SIG-M5 (cell line): ENCODE measurements at regions not wholly inside any gene's neighbourhood (a gene's known extent, or its start where the extent isn't known, plus 50 kb on each side); places are given as distances from the start of the nearest gene placed in this dataset.
"Not testable (repeated sequence)": the region's sequence is repeated elsewhere in the genome, so short reads cannot be mapped to it uniquely, and the experiment has no call there.

ENCODE experiments used
- DNase-seq: peaks from one replicate; lab custom pipeline; 2025; lab: John Stamatoyannopoulos, UW

DNA sequence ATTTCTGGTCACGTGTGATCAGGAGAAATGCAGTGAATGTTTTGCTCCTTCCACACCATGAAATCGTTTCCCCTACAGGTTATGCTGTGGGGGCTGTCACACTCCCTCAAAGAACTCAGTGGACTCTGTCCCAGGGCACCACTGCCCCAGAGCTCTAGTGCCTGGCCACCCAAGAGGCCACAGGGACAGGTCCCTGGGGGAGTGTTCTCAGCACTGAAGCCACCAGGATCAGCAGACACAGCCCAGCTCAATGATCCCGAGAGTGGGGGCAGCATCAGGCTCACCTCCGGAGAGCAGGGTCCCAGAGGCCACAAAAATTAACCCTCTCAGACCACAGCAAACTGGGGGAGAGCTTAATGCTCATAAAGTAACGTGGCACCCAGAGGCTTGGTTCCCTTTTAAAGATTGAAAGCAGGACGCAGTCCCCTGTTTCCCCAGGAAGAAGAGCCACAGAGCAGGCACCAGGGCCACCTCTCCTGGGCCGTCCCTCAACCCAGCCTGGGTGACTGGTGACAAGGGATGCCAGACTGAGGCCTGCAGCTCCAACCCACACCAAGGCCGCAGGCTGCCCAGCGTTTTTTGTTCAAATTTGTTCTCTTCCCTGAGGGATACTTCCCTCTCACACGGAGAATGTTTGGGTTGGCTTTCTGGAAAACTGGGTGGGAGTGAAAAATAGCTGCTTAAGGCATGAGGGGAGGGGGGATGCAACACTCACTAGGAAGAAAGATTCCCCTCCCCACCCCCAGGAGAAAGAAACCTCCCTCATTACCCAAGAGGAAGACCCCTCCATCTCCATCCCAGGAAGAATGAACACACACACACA is 123.3 kb upstream of the IGF1R start:
- DNase-seq, result no peak

DNA sequence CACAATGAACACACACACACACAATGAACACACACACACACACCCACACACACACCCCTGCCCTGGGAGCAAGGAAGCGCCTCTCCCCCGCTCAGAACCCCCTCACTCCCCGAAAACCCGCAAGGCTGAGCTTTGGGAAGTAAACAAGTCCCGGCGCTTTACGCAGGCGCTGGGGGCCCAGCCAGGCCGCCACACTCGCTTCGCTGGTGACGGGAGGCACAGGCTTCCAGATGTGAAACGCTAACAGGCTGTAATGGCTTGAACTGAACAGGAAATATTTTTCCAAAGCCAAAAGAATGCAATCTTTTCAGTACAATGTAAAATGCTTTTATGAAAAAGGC is 122.7 kb upstream of the IGF1R start:
- no peak for DNase-seq

- no peak for DNase-seq
Observed at GRCh38 chr15:98526094-98526493, 122.2 kb upstream of the IGF1R start.

DNA sequence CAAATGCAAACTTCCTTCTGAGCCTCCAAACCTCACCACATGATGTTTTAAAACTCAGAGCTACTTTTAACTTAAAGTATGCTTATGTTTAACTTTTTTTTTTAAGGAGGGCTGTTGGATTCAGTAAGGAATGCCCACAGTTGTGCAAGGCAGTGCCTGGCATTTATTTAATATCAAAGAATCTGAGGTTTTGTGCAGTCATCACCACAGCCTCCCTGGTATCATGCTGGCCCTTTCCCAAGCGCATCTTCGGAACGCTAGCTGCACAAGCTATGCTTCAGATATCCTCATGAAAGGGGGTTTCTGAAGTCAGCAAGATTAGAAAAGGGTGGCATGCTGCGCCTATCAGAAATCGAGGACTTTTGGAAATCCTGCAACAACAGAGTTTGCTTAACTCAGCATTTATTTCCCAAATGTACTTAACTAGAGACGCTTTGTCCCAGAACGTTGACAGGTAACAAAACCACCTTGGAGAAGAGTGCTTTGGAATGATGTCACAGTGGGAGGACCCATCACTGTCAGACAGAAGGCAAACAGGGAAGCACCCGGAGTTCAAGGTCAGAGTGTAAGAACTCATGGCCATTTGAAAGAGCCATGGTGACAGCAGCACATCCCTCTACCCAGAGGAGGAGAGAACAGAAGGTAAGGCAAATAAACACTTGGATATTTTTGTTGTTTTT is 120.2 kb upstream of the IGF1R start:
- no peak for DNase-seq

DNA sequence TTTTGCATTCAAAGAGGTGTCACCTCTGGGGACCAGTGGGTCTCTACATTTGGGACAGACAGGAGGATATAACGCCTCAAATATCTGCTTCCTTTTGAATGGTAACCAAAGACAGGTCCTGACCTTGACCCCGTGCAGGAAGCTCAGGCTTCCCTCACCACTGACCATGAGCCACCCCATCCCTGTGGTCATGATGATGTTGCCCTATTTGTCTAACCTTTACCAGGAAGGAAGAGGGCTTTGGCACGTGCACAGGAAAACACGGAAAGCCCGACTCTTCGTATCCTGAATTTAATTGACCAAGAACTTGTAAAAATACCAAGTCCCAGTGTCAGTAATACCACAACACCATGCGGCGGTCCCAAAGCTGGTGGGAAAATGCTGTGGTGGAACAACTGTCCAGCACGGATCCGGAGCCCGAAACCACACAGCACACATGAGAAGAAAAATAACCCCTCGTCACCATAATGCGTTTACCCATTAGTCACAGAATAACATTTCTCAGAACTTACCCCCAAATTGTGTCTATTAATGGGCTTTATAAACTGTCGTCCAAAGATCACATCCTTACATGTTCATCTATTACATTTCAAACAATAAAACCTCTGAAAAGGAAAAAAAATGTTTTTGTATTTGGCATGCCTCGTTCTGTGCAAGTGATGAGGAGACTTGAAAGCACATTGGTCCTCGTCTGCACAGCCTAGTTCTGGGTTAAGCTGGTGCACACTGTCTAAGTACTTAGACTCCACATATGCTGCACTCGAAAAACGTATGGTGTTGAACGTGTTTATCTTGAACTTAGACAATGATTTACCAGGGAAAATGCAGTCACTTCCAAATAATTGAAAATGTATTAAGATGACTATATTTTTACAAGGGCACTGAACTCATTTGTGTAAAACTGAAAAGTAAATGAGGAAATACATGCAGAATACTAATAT is 118.9 kb upstream of the IGF1R start:
- DNase-seq, result no peak

- DNase-seq, result no peak
Observed at GRCh38 chr15:98530570-98530969, 117.8 kb upstream of the IGF1R start.

- no peak for DNase-seq
Observed at GRCh38 chr15:98532063-98532462, 116.3 kb upstream of the IGF1R start.

DNA sequence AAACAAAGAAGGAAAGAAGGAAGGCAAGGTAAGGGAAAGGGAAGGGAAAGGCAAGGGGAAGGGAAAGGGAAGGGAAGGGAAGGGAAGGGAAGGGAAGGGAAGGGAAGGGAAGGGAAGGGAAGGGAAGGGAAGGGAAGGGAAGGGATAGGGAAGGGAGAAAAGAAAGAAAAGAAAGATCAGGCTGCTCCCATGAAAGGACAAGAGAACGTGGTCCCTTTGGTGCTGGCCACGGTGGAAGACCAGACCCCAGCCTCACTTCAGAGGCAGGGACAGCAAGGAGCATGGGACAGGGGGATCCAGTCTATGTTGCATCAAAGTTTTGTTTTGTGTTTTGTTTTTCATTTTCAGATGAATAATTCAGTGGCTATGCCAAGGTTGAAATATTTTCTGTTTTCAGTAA is 111.4 kb upstream of the IGF1R start:
- no peak for DNase-seq

GRCh38 chr15:98537516-98538060 is 110.8 kb upstream of the IGF1R start:
- DNase-seq, result no peak

- no peak for DNase-seq
Observed at GRCh38 chr15:98541519-98541918, 106.8 kb upstream of the IGF1R start.

- no peak for DNase-seq
Observed at GRCh38 chr15:98543237-98543636, 105.1 kb upstream of the IGF1R start.

- DNase-seq, result no peak
Observed at GRCh38 chr15:98546329-98546728, 102.0 kb upstream of the IGF1R start.

DNA sequence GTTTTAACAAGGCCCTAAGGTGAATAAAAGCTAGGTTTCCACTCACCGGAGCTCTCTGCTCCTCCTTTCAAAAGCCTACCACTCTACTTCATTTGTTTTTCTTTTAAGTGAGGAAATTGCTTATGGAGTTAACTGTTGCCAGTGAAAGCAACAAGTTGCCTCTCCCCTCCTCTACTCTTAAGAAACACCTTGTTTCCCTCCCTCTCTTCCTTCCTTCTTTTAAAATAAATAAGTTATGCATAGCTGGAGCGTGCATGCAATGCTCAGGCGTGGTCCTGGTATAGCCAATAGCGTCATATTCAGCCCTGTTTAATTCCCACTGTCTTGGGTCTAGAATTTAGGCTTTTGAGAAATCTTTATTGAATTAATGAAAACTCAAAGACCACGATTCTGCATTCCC is 101.1 kb upstream of the IGF1R start:
- no peak for DNase-seq

GRCh38 chr15:98547741-98548138 is 100.6 kb upstream of the IGF1R start:
- DNase-seq, result no peak

GRCh38 chr15:98548139-98548971 is 100.0 kb upstream of the IGF1R start:
- DNase-seq, result no peak

DNA sequence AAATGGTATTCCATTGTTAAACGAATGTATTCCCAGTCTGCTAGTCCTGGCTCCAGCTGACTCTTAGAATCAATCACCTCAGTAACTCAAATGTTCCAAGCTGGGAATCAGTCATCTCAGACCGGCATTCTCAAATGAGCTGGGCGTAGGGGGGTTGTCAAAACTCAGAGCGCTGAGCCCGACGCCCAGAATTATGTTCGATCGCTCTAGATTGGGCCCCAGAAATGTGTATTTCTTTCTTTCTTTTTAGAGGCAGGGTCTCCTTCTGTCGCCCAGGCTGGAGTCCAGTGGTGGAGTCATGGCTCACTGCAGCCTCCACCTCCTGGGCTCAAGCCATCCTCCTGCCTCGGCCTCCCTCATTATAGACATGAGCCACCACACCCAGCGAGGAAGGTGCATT is 99.3 kb upstream of the IGF1R start:
- DNase-seq, result no peak

DNA sequence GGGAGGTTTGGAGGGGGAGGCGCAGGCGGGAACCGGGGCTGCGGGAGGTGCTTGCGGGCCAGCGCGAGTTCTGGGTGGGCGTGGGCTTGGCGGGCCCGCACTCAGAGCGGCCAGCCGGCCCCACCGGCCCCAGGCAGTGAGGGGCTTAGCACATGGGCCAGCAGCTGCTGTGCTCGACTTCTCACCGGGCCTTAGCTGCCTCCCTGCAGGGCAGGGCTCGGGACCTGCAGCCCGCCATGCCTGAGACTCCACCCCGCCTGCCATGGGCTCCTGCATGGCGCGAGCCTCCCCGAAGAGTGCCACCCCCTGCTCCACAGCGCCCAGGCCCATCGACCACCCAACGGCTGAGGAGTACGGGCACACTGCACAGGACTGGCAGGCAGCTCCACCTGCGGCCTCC is 98.6 kb upstream of the IGF1R start:
- DNase-seq, result no peak

GRCh38 chr15:98550363-98550762 is 98.0 kb upstream of the IGF1R start:
- not testable (repeated sequence) for DNase-seq

- no peak for DNase-seq
Observed at GRCh38 chr15:98551936-98552562, 96.3 kb upstream of the IGF1R start.

DNA sequence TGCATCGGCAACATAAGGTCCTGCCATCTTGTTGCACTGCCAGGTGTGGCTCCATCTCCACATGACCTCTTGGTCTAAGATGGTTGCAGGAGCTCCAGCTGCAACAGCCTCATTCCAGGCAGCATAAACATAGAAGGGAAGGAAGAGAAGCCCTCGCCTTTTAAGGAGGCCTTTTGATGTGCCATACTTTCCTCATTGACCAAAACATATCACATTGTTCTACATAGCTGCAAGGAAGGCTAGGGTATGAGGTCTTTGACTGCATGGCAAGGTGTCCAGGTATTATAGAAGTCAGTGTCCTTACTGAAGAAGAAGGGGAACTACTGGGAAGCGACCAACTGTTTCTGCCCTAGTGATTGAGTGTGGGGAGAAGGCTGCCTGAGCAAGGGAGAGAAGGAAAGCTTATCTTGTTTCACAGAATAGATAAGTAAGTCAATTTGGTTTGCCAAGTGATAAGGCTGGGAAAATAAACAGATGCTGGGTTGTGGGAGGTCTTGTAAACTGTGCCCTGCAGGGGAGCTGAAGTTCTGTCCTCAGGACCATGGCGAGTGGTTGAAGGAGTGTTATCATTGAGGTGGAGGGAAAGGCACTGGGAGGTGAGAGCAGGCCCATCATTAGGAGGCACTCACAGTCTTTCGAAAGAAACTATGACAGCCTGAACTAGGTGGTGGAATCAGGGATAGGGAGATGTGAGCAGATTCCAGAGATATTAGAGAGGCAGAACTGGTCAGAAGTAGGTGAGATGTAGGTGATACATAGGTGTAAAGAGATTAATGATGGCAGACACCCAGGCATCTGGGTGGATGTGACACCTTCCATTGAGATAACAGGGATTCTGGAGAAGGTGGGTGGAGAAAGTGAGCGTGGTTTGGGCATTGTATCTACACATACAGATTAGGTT is 93.8 kb upstream of the IGF1R start:
- DNase-seq, result no peak
